Stomach (tissue), 4 donors: ENCODE measurements at regions not wholly inside any gene's neighbourhood (a gene's known extent, or its start where the extent isn't known, plus 50 kb on each side); places are given as distances from the start of the nearest gene placed in this dataset.

Source experiments
- CTCF ChIP-seq, 7 experiments: fragments of 450-650 bp in 4 of 7; fragments of 200-600 bp in 3 of 7; sonication (generic) in 3 of 7; IDR thresholded peaks; one replicate each; pipeline ENCODE4 v1.5.1; 2016 to 2019; ENCODE audit warnings: antibody characterized with exemption in 7 of 7, control low read depth in 2 of 7, mild to moderate bottlenecking in 1 of 7
- EP300 ChIP-seq: sonication (generic); formaldehyde crosslinking; IDR thresholded peaks from one replicate; pipeline ENCODE4 v1.6.1; 2017; ENCODE audit warnings: antibody characterized with exemption
- POLR2AphosphoS5 ChIP-seq, 3 donors: sonication (generic); formaldehyde crosslinking; IDR thresholded peaks; one replicate each; pipeline ENCODE4 v1.6.1; 2016; ENCODE audit warnings: antibody characterized with exemption in 3 of 3

- TF ChIP-seq CTCF (IDR thresholded peaks at IDR 0.05): no peak
- TF ChIP-seq POLR2AphosphoS5 (IDR thresholded peaks at IDR 0.05): no peak
- TF ChIP-seq EP300: no peak
Observed at GRCh38 chr12:107522692-107523477, 162.7 kb upstream of the PWP1 start.
